Activated CD8-positive, alpha-beta T cell treated with anti-CD3 and anti-CD28 coated beads, Interleukin-2, amount 10 ng/mL, durations not matched to agents 7 days and 5 days (primary cell): ENCODE measurements at regions not wholly inside any gene's neighbourhood (a gene's known extent, or its start where the extent isn't known, plus 50 kb on each side); places are given as distances from the start of the nearest gene placed in this dataset.
"Not testable (repeated sequence)": the region's sequence is repeated elsewhere in the genome, so short reads cannot be mapped to it uniquely, and the experiment has no call there.

ENCODE experiments used
- ATAC-seq: fragments of 150-1000 bp; cut with Tn5 transposase; one replicate; pipeline ENCODE4 v1.10.0; 2021; ENCODE audit warnings: moderate library complexity
- CTCF ChIA-PET: fragments of 350-600 bp; sonication (Branson Sonifier 250); formaldehyde crosslinking; loops from one replicate; lab custom pipeline; 2021; ENCODE audit warnings: antibody characterized with exemption; lab: Charles Lee
- POLR2A ChIA-PET: fragments of 350-600 bp; sonication (Branson Sonifier 250); formaldehyde crosslinking; loops from one replicate; lab custom pipeline; 2021; ENCODE audit warnings: antibody characterized with exemption; lab: Charles Lee
- DNase-seq: peaks from one replicate; pipeline ENCODE4 v3.0.0-alpha.2; 2020
- H3K27ac Mint-ChIP-seq: one replicate; pipeline ENCODE4 v1.8.0; 2021; ENCODE audit warnings: mild to moderate bottlenecking, mixed read lengths
- H3K27me3 Mint-ChIP-seq: one replicate; pipeline ENCODE4 v1.8.0; 2021; ENCODE audit warnings: low read depth, mixed read lengths
- H3K36me3 Mint-ChIP-seq: one replicate; pipeline ENCODE4 v1.8.0; 2021; ENCODE audit warnings: low read depth, mixed read lengths
- H3K4me1 Mint-ChIP-seq: one replicate; pipeline ENCODE4 v1.8.0; 2021; ENCODE audit warnings: low read depth, mixed read lengths
- H3K4me3 Mint-ChIP-seq: one replicate; pipeline ENCODE4 v1.8.0; 2021; ENCODE audit warnings: mild to moderate bottlenecking, mixed read lengths
- H3K9me3 Mint-ChIP-seq: one replicate; pipeline ENCODE4 v1.8.0; 2022; ENCODE audit warnings: mixed read lengths; ENCODE audit not compliant: insufficient read depth

DNA sequence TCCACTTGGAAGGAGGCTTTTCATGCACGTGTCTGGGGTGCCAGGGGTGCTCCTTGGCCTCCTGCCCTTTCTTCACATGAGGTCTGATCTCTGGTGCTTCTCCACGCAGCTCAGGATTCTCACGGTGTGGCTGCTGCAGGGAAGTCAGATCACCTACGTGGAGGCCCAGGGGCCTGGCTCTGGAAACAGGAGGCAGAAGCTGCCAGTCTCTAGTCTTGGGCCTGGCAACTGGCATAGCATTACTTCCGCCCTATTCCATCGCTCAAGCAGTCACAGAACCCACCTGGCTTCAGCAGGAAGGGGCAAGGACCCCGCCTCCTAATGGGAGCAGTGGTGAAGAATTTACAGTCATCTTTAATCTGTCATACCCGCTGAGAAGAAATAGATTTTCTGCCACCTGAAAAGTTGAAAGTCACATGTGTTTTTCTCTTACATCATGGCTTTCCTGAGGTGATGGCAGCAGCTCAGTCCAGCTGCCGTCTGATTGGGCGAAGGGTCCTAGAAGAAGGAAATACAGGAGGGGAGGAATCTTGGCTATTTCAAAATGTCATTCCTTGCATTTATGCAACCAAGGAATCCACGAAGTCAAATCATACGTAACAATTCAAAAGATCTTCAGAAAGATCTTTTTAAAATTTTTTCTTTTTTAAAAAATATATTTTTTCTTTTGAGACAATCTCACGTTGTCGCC, 50.1 kb upstream of the DKK3 start:
- Mint-ChIP-seq H3K27ac (no peak overlapping the region), H3K27me3 (no peaks in the 10 kb centered on the region), H3K4me1 (peaks cover 9% of the 10 kb centered on the region), H3K36me3 (no peaks in the 10 kb centered on the region), H3K9me3 (peaks cover 10% of the 10 kb centered on the region), H3K4me3 (no peak overlapping the region)
- no peak for DNase-seq
- no peak for ATAC-seq
- POLR2A ChIA-PET = interaction anchor here (0.6 to 0.8 kb wide), 2 partner anchors 223 to 576 kb away, joined by 3 to 4 read pairs; no protein-coding TSS in a partner anchor
- CTCF ChIA-PET = interaction anchor here (1.4 to 3.7 kb wide), 5 partner anchors 10 to 226 kb away, joined by 3 to 15 read pairs (median 5); no protein-coding TSS in a partner anchor

DNA sequence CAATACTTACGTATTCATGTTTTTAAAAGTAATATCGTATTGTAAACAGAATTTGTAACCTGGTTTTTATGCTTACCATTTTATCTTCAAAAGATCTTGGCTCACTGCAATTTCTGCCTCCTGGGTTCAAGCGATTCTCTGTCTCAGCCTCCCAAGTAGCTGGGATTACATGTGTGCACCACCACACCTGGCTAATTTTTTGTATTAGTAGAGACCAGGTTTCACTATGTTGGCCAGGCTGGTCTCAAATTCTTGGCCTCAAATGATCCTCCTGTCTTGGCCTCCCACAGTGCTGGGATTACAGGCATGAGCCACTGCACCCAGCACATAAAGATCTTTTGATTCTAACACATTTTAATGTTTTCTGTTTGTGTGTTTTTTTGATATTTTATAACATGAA, 50.7 kb upstream of the DKK3 start:
- CTCF ChIA-PET = interaction anchor here (1.4 to 3.7 kb wide), 5 partner anchors 11 to 225 kb away, joined by 3 to 16 read pairs (median 8); no protein-coding TSS in a partner anchor
- DNase-seq, H3K27me3 Mint-ChIP-seq, H3K36me3 Mint-ChIP-seq, H3K27ac Mint-ChIP-seq, ATAC-seq, POLR2A ChIA-PET, H3K4me3 Mint-ChIP-seq: not testable (repeated sequence)
- H3K9me3 Mint-ChIP-seq = peaks cover 10% of the 10 kb centered on the region
- H3K4me1 Mint-ChIP-seq = peaks cover 11% of the 10 kb centered on the region

DNA sequence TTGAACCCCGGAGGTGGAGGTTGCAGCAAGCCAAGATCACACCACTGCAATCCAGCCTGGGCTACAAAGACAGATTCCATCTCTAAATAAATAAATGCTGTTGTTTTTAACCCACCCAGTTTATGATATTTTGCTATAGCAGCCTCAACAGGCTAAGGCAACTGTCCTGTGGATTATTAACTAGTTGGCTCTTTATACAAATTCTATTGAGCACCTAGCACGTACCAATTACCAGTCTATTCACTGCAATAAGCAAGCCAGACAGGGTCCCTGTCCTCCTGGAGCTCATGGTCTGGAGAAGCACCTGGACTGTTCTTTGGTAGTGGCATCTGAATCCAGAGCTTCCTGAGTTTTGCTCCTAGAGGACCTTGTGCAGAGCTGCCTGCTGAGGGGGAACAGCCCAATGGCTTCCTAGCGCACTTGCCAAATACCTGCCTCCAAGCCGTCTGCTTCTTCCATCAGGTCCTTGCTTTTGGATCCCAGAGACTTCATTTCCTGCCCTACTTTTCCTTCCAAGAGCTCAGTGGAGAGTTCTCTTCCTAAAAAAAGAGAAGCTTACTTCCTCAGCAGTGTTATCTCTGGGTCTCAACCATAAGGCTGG, 49.9 kb upstream of the MICAL2 start:
- ATAC-seq = no peak
- no peak overlapping the region for H3K27ac Mint-ChIP-seq
- H3K9me3 Mint-ChIP-seq = peaks cover 10% of the 10 kb centered on the region
- H3K27me3 Mint-ChIP-seq = peaks cover 3% of the 10 kb centered on the region
- no peak for DNase-seq
- peaks cover 4% of the 10 kb centered on the region for H3K36me3 Mint-ChIP-seq
- peaks cover 15% of the 10 kb centered on the region for H3K4me1 Mint-ChIP-seq
- POLR2A ChIA-PET = no interaction called here
- H3K4me3 Mint-ChIP-seq = no peak overlapping the region
- CTCF ChIA-PET = interaction anchor here (0.9 to 3.7 kb wide), 6 partner anchors 10 to 221 kb away, joined by 3 to 16 read pairs (median 8); no protein-coding TSS in a partner anchor
